AG09309 (cell line): ENCODE measurements at regions not wholly inside any gene's neighbourhood (a gene's known extent, or its start where the extent isn't known, plus 50 kb on each side); places are given as distances from the start of the nearest gene placed in this dataset.
"Not testable (repeated sequence)": the region's sequence is repeated elsewhere in the genome, so short reads cannot be mapped to it uniquely, and the experiment has no call there.

Source experiments
- DNase-seq: peaks from one replicate; pipeline ENCODE4 v3.0.0-alpha.2; 2010; ENCODE audit warnings: low read depth
- H3K4me3 ChIP-seq: 2 replicates; pipeline ENCODE4 v1.5.1; 2011; ENCODE audit warnings: mild to moderate bottlenecking, low read depth, low read length, moderate library complexity; ENCODE audit not compliant: control insufficient read depth
- CTCF ChIP-seq: IDR thresholded peaks from 2 replicates; pipeline ENCODE4 v1.5.1; 2011; ENCODE audit warnings: mild to moderate bottlenecking, low read depth, low read length, inconsistent platforms; ENCODE audit not compliant: insufficient read depth, control insufficient read depth; ENCODE audit errors: missing control alignments

DNA sequence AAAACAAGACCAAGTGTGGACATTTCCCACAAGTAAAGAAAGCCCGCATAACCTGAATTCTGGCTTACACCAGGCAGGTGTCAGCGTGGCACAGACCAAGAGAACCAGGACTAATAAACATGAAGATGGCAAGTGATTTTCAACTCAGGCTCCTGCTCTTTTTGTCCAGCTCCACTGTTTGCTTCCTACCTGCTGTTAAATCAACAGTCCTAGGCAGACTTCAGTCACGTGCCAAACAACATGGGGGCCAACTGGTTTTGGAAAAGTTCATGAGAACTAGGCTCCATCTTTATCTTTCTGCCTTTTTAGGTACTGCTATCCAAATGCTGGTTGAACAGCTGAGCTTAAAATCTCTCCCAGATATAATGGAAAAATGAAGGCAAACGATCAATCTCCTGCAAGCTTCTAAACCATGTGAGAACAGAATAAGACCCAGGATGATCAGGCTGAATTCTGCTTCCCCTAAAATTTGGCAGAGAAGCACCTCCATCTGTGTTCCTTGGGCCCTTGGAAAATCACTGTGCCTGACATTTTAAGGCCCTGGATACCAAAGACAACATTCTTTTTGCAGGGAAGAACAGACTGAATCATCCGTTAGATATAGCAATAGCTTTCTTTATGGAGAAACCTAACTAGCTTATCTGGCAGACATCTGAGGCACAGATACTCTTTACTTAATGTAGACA lies 215.6 kb upstream of the USP15 start:
- no peak for DNase-seq
- TF ChIP-seq CTCF: no peak
- H3K4me3 ChIP-seq: no peak overlapping the region

DNA sequence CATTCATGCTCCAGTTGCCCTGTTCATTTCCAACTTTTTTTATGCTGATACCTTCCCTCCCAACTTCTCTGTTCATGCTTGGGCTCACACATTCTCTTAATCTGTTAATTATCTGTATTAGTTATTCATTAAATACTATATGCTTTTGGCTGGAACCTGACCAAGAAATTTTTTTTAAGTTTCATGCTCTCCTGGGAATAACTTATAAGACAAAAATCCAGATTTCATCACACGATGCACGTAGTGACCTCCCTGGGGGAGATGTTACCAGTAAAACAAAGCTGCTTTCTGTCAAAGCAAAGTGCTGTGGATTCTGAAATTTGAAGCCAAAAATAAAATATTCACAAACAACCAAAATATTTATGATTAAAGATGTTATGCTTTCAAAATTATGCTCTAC lies 215.0 kb upstream of the USP15 start:
- no peak for DNase-seq
- H3K4me3 ChIP-seq: no peak overlapping the region
- no peak for TF ChIP-seq CTCF

DNA sequence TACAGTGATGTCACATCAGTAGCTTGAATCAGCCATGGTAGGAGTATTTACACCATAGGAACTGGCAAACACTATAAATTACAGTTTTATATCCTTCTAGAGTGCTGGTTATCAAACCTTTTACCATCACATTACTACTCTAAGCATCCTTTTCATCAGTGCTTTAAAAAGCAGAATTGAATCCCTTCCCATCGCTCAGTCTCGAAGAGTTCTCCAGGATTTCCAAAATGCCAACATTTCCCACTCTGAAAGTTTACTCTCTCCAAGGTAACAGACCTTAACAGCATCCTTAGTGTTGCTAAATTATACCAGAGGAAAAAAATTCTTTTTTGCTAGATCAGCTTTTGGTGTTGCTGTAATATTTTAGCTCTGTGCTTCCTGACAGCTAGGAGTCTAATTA lies 209.4 kb upstream of the USP15 start:
- no peak for DNase-seq
- no peak for TF ChIP-seq CTCF
- no peak overlapping the region for H3K4me3 ChIP-seq

- TF ChIP-seq CTCF: no peak
- no peak overlapping the region for H3K4me3 ChIP-seq
Measured at GRCh38 chr12:62069976-62070375, 190.2 kb upstream of the USP15 start.

DNA sequence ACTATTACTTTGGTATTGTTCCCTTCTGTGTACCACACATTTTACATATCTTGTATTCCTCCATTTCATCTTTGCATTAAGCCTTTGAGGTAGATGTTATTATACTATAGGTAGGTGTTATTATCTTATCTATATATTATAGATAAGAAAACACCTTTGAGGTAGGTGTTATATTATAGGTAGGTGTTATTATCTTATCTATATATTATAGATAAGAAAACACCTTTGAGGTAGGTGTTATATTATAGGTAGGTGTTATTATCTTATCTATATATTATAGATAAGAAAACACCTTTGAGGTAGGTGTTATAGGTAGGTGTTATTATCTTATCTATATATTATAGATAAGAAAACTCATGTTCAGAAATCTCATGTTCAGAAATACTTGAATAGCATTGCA lies 187.0 kb upstream of the USP15 start:
- DNase-seq, H3K4me3 ChIP-seq: not testable (repeated sequence)

More at GRCh38 chr12:62069976-62070375, 190.2 kb upstream of the USP15 start:
- DNase-seq: no peak

- TF ChIP-seq CTCF: no peak
- H3K4me3 ChIP-seq: no peak overlapping the region
- DNase-seq: no peak
Measured at GRCh38 chr12:62075870-62076269, 184.3 kb upstream of the USP15 start.

GRCh38 chr12:62078020-62078419 lies 182.2 kb upstream of the USP15 start:
- no peak for DNase-seq
- TF ChIP-seq CTCF: no peak
- no peak overlapping the region for H3K4me3 ChIP-seq
